GM12891 (cell line): ENCODE measurements at regions not wholly inside any gene's neighbourhood (a gene's known extent, or its start where the extent isn't known, plus 50 kb on each side); places are given as distances from the start of the nearest gene placed in this dataset.

ENCODE experiments used
- POLR2A ChIP-seq: IDR thresholded peaks from 2 replicates; pipeline ENCODE4 v1.6.1; 2011; ENCODE audit warnings: low read depth, low read length, control low read depth
- POLR2AphosphoS5 ChIP-seq: IDR thresholded peaks from 2 replicates; pipeline ENCODE4 v1.6.1; 2011; ENCODE audit warnings: low read depth, low read length, control low read depth

- no peak for TF ChIP-seq POLR2AphosphoS5
- no peak for TF ChIP-seq POLR2A
These were observed 185.2 kb upstream of the LRP1B start for GRCh38 chr2:142316049-142316448.
